ENCODE measurements at regions not wholly inside any gene's neighbourhood (a gene's known extent, or its start where the extent isn't known, plus 50 kb on each side); places are given as distances from the start of the nearest gene placed in this dataset.

- DNase-seq (ENCODE audit: extremely low read depth, low read depth), result no peak
These were observed 154.1 kb downstream of the NUP210 start for GRCh38 chr3:13266005-13266404.

DNA sequence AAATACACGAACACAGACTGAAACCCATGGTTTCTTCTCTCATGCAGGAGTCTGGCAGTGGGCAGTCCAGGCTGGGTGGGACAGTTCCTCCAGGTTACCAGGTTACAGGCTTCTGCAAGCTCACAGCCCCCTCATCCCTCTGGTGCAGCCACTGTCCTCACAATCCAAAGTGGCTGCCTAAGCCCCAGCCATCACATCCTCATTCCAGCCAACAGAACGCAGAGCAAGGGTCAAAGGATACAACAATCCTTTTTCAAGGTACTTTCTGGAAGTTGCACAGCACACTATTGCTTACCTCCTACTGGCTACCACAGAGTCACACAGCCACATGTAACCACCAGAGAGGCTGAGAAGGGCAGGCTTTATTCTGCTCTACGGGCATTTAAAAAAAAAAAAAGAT lies 154.6 kb downstream of the NUP210 start:
- DNase-seq (ENCODE audit: extremely low read depth, low read depth), result no peak

GRCh38 chr3:13265016-13265415 lies 155.1 kb downstream of the NUP210 start:
- no peak for DNase-seq (ENCODE audit: extremely low read depth, low read depth)

- no peak for DNase-seq (ENCODE audit: extremely low read depth, low read depth)
These were observed 155.7 kb downstream of the NUP210 start for GRCh38 chr3:13264468-13264795.

DNA sequence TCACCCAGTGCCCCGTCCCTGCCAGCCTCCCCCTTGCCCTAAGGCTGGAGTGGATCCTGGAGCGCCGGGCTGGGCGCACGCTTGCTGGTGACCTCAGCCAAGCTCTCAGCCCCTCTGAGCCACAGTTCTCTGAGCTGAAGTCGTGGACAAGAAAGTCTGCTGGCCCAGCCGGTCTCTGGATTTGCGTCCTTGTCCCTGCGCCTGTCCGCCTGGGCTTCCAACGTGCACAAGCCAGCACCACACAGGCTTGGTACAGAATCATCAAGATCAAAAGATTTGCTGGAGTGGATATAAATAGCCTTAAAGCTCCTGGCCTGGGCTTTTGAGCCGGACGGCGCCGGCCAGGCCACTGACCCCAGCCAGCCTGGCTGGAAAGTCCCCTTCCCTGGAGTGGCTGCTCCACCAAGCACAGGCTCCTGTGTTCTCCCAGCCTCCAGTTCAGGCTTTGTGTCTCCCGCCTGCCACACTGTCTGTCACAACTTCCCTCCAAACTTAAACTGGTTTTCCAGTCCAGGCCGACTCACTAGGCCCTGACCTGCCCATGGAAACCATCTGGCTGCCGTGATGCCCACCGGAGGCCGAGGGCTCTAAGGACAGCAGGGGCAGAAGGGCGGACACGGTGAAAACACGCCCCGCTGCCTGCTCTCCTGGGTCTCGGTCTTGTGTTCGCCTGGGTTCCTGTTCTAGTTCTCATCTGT lies 156.2 kb downstream of the NUP210 start:
- DNase-seq (ENCODE audit: extremely low read depth, low read depth), result no peak

DNA sequence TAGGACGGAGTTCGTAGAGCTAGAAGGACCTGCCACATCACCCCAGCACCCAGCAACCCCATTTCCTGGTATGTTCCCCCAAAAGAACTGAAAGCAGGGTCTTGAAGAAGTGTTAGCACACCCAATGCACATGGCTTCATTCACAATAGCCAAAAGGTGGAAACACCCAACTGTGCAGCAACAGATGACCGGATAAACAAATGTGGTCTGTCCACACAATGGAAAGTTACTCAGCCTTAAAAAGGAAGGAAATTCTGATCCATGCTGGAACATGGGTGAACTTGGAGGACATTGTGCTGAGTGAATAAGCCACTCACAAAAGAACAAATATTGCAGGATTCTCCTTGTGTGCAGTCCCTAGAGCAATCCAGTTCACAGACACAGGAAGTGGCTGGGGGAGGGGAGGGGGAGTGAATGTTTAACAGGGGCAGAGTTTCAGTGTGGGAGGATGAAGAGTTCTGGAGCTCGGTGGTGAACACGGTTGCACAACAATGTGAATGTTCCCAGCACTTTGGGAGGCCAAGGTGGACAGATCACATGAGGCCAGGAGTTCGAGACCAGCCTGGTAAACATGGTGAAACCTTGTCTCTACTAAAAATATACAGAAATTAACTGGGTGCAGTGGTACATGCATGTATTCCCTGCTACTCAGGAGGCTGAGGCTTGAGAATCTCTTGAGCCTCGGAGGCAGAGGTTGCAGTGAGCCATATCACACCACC lies 157.5 kb downstream of the NUP210 start:
- no peak for DNase-seq (ENCODE audit: extremely low read depth, low read depth)

DNA sequence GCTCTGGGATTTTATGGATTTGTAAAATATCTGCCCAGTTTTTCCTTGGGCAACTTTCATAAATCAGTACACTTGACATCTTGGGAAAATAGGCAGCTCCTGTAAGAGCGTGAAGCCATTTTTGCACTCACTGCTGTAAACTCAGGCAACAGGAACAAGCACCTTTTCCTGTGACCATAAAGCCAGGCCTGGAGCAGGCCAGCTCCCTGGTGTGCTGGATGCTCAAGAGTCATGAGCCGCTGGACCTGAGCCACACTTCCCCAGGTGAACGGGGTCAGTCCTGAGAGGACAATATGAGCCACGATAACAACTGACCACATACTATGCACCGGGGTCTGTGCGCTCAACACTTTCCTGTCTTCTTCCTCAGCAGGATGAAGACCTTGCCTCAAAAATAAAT lies 158.2 kb downstream of the NUP210 start:
- DNase-seq (ENCODE audit: extremely low read depth, low read depth), result no peak

- DNase-seq (ENCODE audit: extremely low read depth, low read depth), result no peak
These were observed 158.9 kb downstream of the NUP210 start for GRCh38 chr3:13261104-13261830.

DNA sequence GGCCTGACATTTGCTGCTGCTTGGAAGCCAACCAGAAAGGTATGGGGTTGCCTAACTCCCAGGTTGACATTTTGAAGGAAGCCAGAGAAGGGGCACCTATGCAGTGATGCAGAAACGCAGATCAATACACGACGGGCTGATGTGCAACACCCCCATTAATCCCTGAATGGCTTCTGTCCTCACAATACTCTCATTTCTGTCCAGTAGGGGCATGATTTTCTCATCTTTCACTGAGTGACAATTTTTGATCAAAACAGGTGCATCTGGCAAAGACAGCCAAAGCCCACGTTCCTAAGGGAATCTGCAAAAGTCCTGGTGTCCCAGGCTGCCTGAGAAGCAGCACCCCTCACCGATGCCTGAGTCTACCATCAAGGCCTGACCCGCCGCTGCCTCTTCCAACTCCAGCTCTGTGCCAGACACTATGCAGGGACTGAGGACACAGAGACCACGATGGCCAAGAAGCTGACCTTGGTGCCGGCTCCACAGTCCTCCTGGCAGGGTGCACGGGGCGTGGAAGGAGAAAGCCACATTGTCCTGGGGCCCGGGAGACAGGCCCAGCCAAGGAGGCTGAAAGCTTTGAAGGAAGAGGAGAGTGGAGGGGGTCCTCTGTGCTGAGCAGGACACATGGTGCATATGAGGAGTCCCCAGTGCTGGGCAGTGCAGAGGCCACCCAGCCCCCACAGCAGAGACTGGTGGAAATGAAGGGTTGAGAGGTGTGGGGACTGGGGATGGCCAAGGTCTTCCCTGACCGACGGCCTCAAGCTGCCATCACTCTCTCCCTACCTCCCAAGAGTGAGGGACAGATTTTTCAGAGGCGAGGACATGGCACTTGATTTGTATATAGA lies 159.6 kb downstream of the NUP210 start:
- no peak for DNase-seq (ENCODE audit: extremely low read depth, low read depth)

- DNase-seq (ENCODE audit: extremely low read depth, low read depth), result no peak
These were observed 160.3 kb downstream of the NUP210 start for GRCh38 chr3:13259831-13260230.

- no peak for DNase-seq (ENCODE audit: extremely low read depth, low read depth)
These were observed 161.1 kb downstream of the NUP210 start for GRCh38 chr3:13258986-13259514.

- no peak for DNase-seq (ENCODE audit: extremely low read depth, low read depth)
These were observed 161.8 kb downstream of the NUP210 start for GRCh38 chr3:13258280-13258679.

DNA sequence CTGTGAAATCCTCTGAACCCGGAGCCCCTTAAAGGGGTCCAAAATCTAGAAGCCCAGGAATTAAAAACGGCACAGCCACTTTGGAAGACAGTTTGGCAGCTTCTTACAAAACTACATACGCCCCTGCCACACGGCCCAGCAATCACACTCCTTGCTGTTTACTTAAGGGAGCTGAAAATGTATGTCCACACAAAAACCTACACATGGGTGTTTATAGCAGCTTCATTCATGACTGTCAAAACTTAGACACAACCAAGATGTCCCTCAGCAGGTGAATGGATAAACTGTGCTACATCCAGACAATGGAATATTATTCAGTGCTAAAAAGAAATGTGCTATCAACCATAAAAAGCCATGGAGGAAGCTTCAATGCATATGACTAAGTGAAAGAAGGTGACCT lies 162.5 kb downstream of the NUP210 start:
- no peak for DNase-seq (ENCODE audit: extremely low read depth, low read depth)

DNA sequence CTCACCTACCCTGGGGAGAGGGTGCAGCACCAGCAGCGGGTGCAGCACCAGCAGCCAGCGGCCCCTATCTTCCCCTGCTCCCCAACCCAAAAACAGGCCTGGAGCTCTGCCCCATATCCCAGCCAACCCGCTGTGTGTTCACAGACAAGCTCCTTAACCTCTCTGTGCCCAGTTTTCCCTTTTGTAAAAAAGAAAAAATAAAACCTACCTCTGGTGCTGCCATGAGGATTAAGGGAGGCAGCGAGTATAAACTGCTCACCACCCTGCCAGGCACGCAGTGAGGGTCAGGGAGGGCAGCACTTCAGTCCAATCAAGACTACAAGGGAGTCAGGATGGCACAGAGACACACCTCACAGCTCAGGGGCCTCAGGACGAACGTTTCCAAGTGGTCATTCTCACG lies 163.3 kb downstream of the NUP210 start:
- DNase-seq (ENCODE audit: extremely low read depth, low read depth), result no peak

DNA sequence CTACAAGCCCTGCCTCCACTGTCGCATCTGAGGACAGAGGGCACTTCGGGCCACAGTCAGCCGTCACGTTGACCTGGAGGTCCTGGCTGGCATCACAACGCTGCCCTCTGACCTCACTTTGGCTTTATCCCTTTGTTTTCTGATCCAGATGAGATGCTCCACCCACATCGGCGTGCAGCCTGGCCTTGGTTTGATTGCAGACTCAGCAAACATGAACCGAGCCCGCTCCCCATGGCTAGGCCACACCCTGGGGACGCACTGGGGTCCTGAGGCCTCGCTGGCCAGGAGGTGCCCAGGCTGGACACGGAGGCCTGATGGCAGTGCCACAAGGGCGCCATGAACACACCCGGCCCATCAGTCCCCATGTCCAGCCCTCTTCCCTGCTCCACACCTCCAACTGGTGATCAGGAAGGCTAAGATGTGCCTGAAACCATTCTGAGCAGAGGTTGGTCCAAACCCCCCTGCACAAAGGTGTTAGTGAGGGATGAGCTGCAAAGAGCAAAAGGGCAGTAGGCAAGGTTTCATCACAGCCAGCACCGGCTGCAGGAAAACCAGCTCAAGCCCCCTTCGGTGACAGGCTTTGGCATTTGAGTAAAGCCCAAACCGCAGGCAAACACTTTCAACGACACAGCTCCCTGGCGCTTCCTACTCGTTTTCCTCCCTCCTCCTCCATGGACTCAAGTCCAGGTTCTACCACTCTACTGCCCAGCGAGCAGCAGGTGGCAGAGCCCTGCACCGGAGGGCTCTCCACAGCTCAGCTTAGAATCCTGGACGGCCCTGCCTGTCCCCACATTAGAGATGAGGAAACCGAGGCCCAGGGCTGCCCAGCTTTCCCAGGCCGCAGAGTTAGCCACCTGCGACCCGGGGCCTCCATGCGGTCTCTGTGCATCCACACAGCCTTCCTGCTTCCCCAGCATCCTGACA lies 165.8 kb downstream of the NUP210 start:
- DNase-seq (ENCODE audit: extremely low read depth, low read depth), result no peak

GRCh38 chr3:13253208-13253937 lies 166.7 kb downstream of the NUP210 start:
- no peak for DNase-seq (ENCODE audit: extremely low read depth, low read depth)

GRCh38 chr3:13252207-13252606 lies 167.9 kb downstream of the NUP210 start:
- DNase-seq (ENCODE audit: extremely low read depth, low read depth), result no peak

GRCh38 chr3:13251166-13251903 lies 168.8 kb downstream of the NUP210 start:
- DNase-seq (ENCODE audit: extremely low read depth, low read depth), result no peak

All from NCI-H460 (cell line).